CD14-positive monocyte (primary cell): ENCODE measurements at regions not wholly inside any gene's neighbourhood (a gene's known extent, or its start where the extent isn't known, plus 50 kb on each side); places are given as distances from the start of the nearest gene placed in this dataset.

Experiments
- DNase-seq, 3 donors: peaks; one replicate each; pipeline ENCODE4 v3.0.0-alpha.2; 2011 to 2022
- H2AFZ ChIP-seq: 2 replicates; pipeline ENCODE4 v1.6.0; 2012; ENCODE audit warnings: mild to moderate bottlenecking, low read depth, low read length, inconsistent platforms; ENCODE audit not compliant: insufficient read depth, poor library complexity, severe bottlenecking
- H3K27ac ChIP-seq, 2 donors: 1 replicate in 1 of 2; 2 replicates in 1 of 2; pipeline ENCODE4 v1.5.1; 2012 to 2013; ENCODE audit warnings: low read length in 2 of 2, control low read depth in 1 of 2, inconsistent platforms in 1 of 2, low read depth in 1 of 2, mild to moderate bottlenecking in 1 of 2
- H3K27me3 ChIP-seq, 2 donors: one replicate each; pipeline versions ENCODE4 v1.6.0 to v1.6.1; 2011 to 2013; ENCODE audit warnings: low read length in 2 of 2; ENCODE audit not compliant: control insufficient read depth in 2 of 2, insufficient read depth in 2 of 2
- H3K36me3 ChIP-seq, 2 donors: replicated peaks in 1 of 2; 1 replicate in 1 of 2; 2 replicates in 1 of 2; pipeline versions ENCODE4 v1.5.1 to v1.6.1; 2012 to 2013; ENCODE audit warnings: low read length in 2 of 2, control low read depth in 1 of 2, inconsistent platforms in 1 of 2, mild to moderate bottlenecking in 1 of 2; ENCODE audit not compliant: insufficient read depth in 2 of 2, control insufficient read depth in 1 of 2
- H3K4me1 ChIP-seq, 2 donors: 1 replicate in 1 of 2; 2 replicates in 1 of 2; pipeline versions ENCODE4 v1.5.1 to v1.6.1; 2012 to 2013; ENCODE audit warnings: low read length in 2 of 2, control low read depth in 1 of 2, inconsistent platforms in 1 of 2, mild to moderate bottlenecking in 1 of 2, moderate library complexity in 1 of 2; ENCODE audit not compliant: insufficient read depth in 2 of 2, control insufficient read depth in 1 of 2
- H3K4me2 ChIP-seq: replicated peaks from 2 replicates; pipeline ENCODE3; 2012; ENCODE audit warnings: low read length, moderate library complexity, mild to moderate bottlenecking; ENCODE audit not compliant: poor library complexity, severe bottlenecking; ENCODE audit errors: extremely low read depth
- H3K4me3 ChIP-seq, 3 experiments: fragments of 200-600 bp in 1 of 3; sonication (generic) in 1 of 3; replicated peaks in 1 of 3; 1 replicate in 2 of 3; 2 replicates in 1 of 3; pipeline ENCODE4 v1.5.1; 2011 to 2013; ENCODE audit warnings: low read length in 3 of 3, mild to moderate bottlenecking in 3 of 3, control low read depth in 2 of 3, low read depth in 2 of 3, inconsistent platforms in 1 of 3, moderate library complexity in 1 of 3
- H3K79me2 ChIP-seq: 2 replicates; pipeline ENCODE4 v1.6.0; 2012; ENCODE audit warnings: mild to moderate bottlenecking, control low read depth, inconsistent platforms, low read length, moderate library complexity; ENCODE audit not compliant: insufficient read depth
- H3K9ac ChIP-seq: 2 replicates; pipeline ENCODE4 v1.6.0; 2017; ENCODE audit warnings: low read length, mild to moderate bottlenecking; ENCODE audit not compliant: insufficient read depth, poor library complexity, severe bottlenecking
- H3K9me3 ChIP-seq, 2 donors: replicated peaks in 1 of 2; 1 replicate in 1 of 2; 2 replicates in 1 of 2; pipeline versions ENCODE4 v1.5.1 to v1.6.1; 2012 to 2013; ENCODE audit warnings: low read length in 2 of 2, control low read depth in 1 of 2; ENCODE audit not compliant: control insufficient read depth in 1 of 2, insufficient read depth in 1 of 2
- H4K20me1 ChIP-seq: 2 replicates; pipeline ENCODE4 v1.6.0; 2012; ENCODE audit warnings: mild to moderate bottlenecking, low read length, control low read depth, moderate library complexity; ENCODE audit not compliant: insufficient read depth
- H3K27ac Mint-ChIP-seq, 7 donors: one replicate each; pipeline ENCODE4 v1.8.0; 2020; ENCODE audit warnings: mild to moderate bottlenecking in 7 of 7, mixed read lengths in 7 of 7, moderate library complexity in 6 of 7, inconsistent platforms in 2 of 7
- H3K27me3 Mint-ChIP-seq, 3 donors: one replicate each; pipeline ENCODE4 v1.8.0; 2021 to 2022; ENCODE audit warnings: low read depth in 3 of 3, mild to moderate bottlenecking in 3 of 3, mixed read lengths in 3 of 3, moderate library complexity in 3 of 3, inconsistent platforms in 1 of 3
- H3K36me3 Mint-ChIP-seq, 2 donors: one replicate each; pipeline ENCODE4 v1.8.0; 2020; ENCODE audit warnings: mixed read lengths in 2 of 2, inconsistent platforms in 1 of 2, mild to moderate bottlenecking in 1 of 2
- H3K4me1 Mint-ChIP-seq: one replicate; pipeline ENCODE4 v1.8.0; 2020; ENCODE audit warnings: mild to moderate bottlenecking, mixed read lengths
- H3K4me3 Mint-ChIP-seq, 2 donors: one replicate each; pipeline ENCODE4 v1.8.0; 2020; ENCODE audit warnings: mild to moderate bottlenecking in 2 of 2, mixed read lengths in 2 of 2, moderate library complexity in 1 of 2
- H3K9me3 Mint-ChIP-seq, 7 donors: one replicate each; pipeline ENCODE4 v1.8.0; 2020 to 2022; ENCODE audit warnings: mixed read lengths in 7 of 7, mild to moderate bottlenecking in 6 of 7, moderate library complexity in 6 of 7, inconsistent platforms in 2 of 7
- WGBS: methylation state at CpG from one replicate; pipeline ENCODE4 v1.1.5; 2013; ENCODE audit warnings: missing lambda C conversion rate; ENCODE audit not compliant: insufficient coverage; 5-methylcytosine and 5-hydroxymethylcytosine counted together
- intact Hi-C, 2 donors: fragments of 100-400 bp; cut with micrococcal nuclease; formaldehyde crosslinking; loops; one replicate each; pipeline versions ENCODE4 v1.15.0 to v1.15.1; 2023
- TF ChIP-seq, protein P1 (sequence below): fragments of 200-600 bp; IDR thresholded peaks from one replicate; pipeline ENCODE4 v1.8.0; 2022; ENCODE audit warnings: antibody characterized with exemption, mild to moderate bottlenecking

DNA sequence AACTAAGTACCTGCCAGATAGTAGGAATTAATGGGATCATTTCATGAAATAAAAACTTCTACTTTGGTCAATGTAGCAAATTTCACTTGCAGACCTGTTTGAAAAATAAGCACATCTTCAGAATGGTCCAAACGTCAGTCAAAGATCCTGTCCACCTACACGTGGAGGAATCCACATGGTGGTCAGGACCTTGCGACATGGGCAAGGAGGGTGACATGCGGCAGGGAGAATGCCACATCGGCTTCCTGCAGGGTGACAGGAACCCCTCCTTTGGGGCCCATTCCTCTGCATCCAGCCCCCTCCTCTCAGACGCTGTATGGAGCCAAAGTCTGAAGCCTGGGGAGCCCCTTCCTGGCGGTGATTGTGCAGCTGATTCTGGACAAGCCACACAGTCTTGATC, 95.5 kb upstream of the MGMT start:
- intact Hi-C loops = no loop called here
- Histone ChIP-seq H3K36me3 (no peaks in the 10 kb centered on the region), H3K27me3 (peaks cover 19 to 21% of the 10 kb centered on the region in 2 donors), H3K4me2 (no peak overlapping the region), H3K4me1 (no peaks in the 10 kb centered on the region), H3K4me3 (no peak overlapping the region), H3K27ac (no peak overlapping the region), H3K9ac (no peak overlapping the region), H3K79me2 (no peaks in the 10 kb centered on the region), H2AFZ (no peak overlapping the region), H4K20me1 (no peaks in the 10 kb centered on the region), H3K9me3 (no peaks in the 10 kb centered on the region)
- WGBS = 10% methylated on average over 6 of the region's 7 CpGs
- Mint-ChIP-seq H3K27ac (no peak overlapping the region), H3K36me3 (no peaks in the 10 kb centered on the region), H3K27me3 (peaks cover 18 to 49% (median 26%) of the 10 kb centered on the region in 3 donors), H3K4me1 (peaks cover 7% of the 10 kb centered on the region), H3K4me3 (peak overlapping the region in 1 of 2 donors; percentile 64), H3K9me3 (no peaks in the 10 kb centered on the region)
- DNase-seq = no peak
- TF ChIP-seq, protein P1, sequence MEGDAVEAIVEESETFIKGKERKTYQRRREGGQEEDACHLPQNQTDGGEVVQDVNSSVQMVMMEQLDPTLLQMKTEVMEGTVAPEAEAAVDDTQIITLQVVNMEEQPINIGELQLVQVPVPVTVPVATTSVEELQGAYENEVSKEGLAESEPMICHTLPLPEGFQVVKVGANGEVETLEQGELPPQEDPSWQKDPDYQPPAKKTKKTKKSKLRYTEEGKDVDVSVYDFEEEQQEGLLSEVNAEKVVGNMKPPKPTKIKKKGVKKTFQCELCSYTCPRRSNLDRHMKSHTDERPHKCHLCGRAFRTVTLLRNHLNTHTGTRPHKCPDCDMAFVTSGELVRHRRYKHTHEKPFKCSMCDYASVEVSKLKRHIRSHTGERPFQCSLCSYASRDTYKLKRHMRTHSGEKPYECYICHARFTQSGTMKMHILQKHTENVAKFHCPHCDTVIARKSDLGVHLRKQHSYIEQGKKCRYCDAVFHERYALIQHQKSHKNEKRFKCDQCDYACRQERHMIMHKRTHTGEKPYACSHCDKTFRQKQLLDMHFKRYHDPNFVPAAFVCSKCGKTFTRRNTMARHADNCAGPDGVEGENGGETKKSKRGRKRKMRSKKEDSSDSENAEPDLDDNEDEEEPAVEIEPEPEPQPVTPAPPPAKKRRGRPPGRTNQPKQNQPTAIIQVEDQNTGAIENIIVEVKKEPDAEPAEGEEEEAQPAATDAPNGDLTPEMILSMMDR = no peak

DNA sequence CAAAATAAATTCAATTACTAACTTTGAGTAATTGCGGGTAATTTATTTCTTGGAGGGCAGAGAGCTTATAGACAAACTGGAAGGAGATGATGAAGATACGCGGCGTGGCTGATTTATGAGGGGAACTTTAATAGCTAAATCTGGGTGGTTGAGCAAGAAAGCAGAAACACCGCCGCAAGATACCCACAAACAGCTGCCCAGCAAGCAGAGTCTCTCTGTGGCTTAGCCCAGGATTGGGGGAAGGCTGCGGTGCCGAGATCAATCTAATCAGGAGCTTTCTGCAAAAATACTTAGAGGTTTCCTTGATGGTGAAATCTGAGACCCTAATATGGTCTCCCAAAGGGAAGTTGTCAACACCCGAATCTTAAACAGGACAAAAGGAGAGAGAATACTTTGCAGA, 94.9 kb upstream of the MGMT start:
- no peak overlapping the region for H3K9ac ChIP-seq
- no peak overlapping the region for H3K4me3 ChIP-seq
- no peaks in the 10 kb centered on the region for H3K36me3 ChIP-seq
- no peak for DNase-seq
- WGBS = 0% methylated on average over 6 of the region's 9 CpGs
- no peaks in the 10 kb centered on the region for H3K9me3 Mint-ChIP-seq
- H3K4me1 Mint-ChIP-seq = peaks cover 7% of the 10 kb centered on the region
- peaks cover 19 to 21% of the 10 kb centered on the region in 2 donors for H3K27me3 ChIP-seq
- H3K4me2 ChIP-seq = no peak overlapping the region
- TF ChIP-seq, protein P1 = no peak
- no peaks in the 10 kb centered on the region for H3K79me2 ChIP-seq
- H3K4me1 ChIP-seq = no peaks in the 10 kb centered on the region
- peaks cover 19 to 52% (median 26%) of the 10 kb centered on the region in 3 donors for H3K27me3 Mint-ChIP-seq
- intact Hi-C loops = no loop called here
- H2AFZ ChIP-seq = no peak overlapping the region
- H4K20me1 ChIP-seq = no peaks in the 10 kb centered on the region
- H3K27ac ChIP-seq = no peak overlapping the region
- H3K27ac Mint-ChIP-seq = no peak overlapping the region
- no peak overlapping the region for H3K4me3 Mint-ChIP-seq
- no peaks in the 10 kb centered on the region for H3K36me3 Mint-ChIP-seq
- no peaks in the 10 kb centered on the region for H3K9me3 ChIP-seq
